Liver (tissue), 2 donors: ENCODE measurements at regions not wholly inside any gene's neighbourhood (a gene's known extent, or its start where the extent isn't known, plus 50 kb on each side); places are given as distances from the start of the nearest gene placed in this dataset.

Experiments
- FOXA1 ChIP-seq: IDR thresholded peaks from 2 replicates; pipeline ENCODE4 v1.6.1; 2016; ENCODE audit warnings: antibody characterized with exemption
- TF ChIP-seq, protein P1 (sequence below): fragments of 150-350 bp; IDR thresholded peaks from 2 replicates; pipeline ENCODE4 v1.5.1; 2017; ENCODE audit warnings: improper control_type of control experiment, low read depth, low read length; ENCODE audit not compliant: missing input control
- donor health status: healthy.

DNA sequence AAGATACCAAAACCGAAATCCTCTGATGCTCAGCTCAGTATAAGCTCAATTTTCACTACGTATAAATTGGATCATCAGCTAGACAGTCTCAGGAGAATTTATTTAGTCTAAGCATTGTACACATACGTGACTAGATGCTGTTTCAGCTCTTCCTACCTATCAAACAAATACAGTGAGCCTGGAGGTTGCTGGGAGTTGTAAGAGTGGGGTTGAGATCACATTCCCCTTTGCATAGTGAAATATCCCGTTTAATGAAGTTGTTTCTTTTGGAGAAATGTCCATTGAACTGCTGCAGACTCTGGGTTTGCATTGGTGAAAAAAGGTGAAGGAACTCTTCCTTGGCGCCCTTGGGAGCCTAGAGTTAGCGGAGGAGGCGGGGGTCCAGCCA is 68.9 kb upstream of the GJB6 start:
- TF ChIP-seq, protein P1, sequence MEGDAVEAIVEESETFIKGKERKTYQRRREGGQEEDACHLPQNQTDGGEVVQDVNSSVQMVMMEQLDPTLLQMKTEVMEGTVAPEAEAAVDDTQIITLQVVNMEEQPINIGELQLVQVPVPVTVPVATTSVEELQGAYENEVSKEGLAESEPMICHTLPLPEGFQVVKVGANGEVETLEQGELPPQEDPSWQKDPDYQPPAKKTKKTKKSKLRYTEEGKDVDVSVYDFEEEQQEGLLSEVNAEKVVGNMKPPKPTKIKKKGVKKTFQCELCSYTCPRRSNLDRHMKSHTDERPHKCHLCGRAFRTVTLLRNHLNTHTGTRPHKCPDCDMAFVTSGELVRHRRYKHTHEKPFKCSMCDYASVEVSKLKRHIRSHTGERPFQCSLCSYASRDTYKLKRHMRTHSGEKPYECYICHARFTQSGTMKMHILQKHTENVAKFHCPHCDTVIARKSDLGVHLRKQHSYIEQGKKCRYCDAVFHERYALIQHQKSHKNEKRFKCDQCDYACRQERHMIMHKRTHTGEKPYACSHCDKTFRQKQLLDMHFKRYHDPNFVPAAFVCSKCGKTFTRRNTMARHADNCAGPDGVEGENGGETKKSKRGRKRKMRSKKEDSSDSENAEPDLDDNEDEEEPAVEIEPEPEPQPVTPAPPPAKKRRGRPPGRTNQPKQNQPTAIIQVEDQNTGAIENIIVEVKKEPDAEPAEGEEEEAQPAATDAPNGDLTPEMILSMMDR: no peak
- TF ChIP-seq FOXA1: no peak
